Caco-2 (cell line): ENCODE measurements at regions not wholly inside any gene's neighbourhood (a gene's known extent, or its start where the extent isn't known, plus 50 kb on each side); places are given as distances from the start of the nearest gene placed in this dataset.

Experiments
- BruUV-seq: library from RNA; stranded (reverse); fragments of 400-500 nt; replicated peaks from 2 replicates; lab custom pipeline; 2021; lab: Mats Ljungman, UMichigan
- CTCF ChIA-PET: fragments of 300-600 bp; sonication (Branson Sonifier 250); formaldehyde crosslinking; loops from one replicate; lab custom pipeline; 2022; ENCODE audit warnings: antibody characterized with exemption; lab: Charles Lee
- POLR2A ChIA-PET: fragments of 300-600 bp; sonication (Branson Sonifier 250); formaldehyde crosslinking; loops from one replicate; lab custom pipeline; 2022; ENCODE audit warnings: antibody characterized with exemption; lab: Charles Lee
- DNase-seq, 2 experiments: peaks; one replicate each; pipeline versions ENCODE4 v3.0.0 to v3.0.0-alpha.2; 2020 to 2022
- H3K27me3 ChIP-seq: replicated peaks from 2 replicates; pipeline ENCODE4 v1.6.0; 2011; ENCODE audit warnings: low read length; ENCODE audit not compliant: control insufficient read depth, insufficient read depth
- H3K36me3 ChIP-seq: 2 replicates; pipeline ENCODE4 v1.5.1; 2011; ENCODE audit warnings: low read length; ENCODE audit not compliant: control insufficient read depth, insufficient read depth
- H3K4me1 ChIP-seq: fragments of 250-450 bp; sonication (Bioruptor Pico); 2 replicates; pipeline ENCODE4 v1.5.1; 2020; ENCODE audit warnings: mild to moderate bottlenecking
- H3K4me3 ChIP-seq: 2 replicates; pipeline ENCODE4 v1.5.1; 2011; ENCODE audit warnings: low read depth, mild to moderate bottlenecking, control low read depth, low read length
- H3K9me3 ChIP-seq: fragments of 250-450 bp; sonication (Bioruptor Pico); 2 replicates; pipeline ENCODE4 v1.5.1; 2020; ENCODE audit warnings: mild to moderate bottlenecking, moderate library complexity
- H3K27ac Mint-ChIP-seq: one replicate; pipeline ENCODE4 v1.8.0; 2022; ENCODE audit warnings: mixed read lengths; ENCODE audit not compliant: unreplicated experiment
- H3K27me3 Mint-ChIP-seq: one replicate; pipeline ENCODE4 v1.8.0; 2022; ENCODE audit warnings: mixed read lengths; ENCODE audit not compliant: insufficient read depth, unreplicated experiment
- H3K36me3 Mint-ChIP-seq: one replicate; pipeline ENCODE4 v1.8.0; 2022; ENCODE audit warnings: mild to moderate bottlenecking, mixed read lengths; ENCODE audit not compliant: insufficient read depth, unreplicated experiment
- H3K4me1 Mint-ChIP-seq: one replicate; pipeline ENCODE4 v1.8.0; 2022; ENCODE audit warnings: low read depth, mixed read lengths; ENCODE audit not compliant: unreplicated experiment
- H3K4me3 Mint-ChIP-seq: one replicate; pipeline ENCODE4 v1.8.0; 2022; ENCODE audit warnings: mild to moderate bottlenecking, moderate library complexity, mixed read lengths; ENCODE audit not compliant: unreplicated experiment
- H3K9me3 Mint-ChIP-seq: one replicate; pipeline ENCODE4 v1.8.0; 2022; ENCODE audit warnings: mixed read lengths; ENCODE audit not compliant: unreplicated experiment
- intact Hi-C: fragments of 100-400 bp; cut with micrococcal nuclease; formaldehyde crosslinking; loops from one replicate; pipeline ENCODE4 v1.10.0; 2022; ENCODE audit not compliant: unreplicated experiment
- TF ChIP-seq, protein P1 (sequence below), 2 experiments: fragments of 200-600 bp in 1 of 2; IDR thresholded peaks; 1 replicate in 1 of 2; 2 replicates in 1 of 2; pipeline versions ENCODE4 v1.5.1 to v1.8.0; 2011 to 2022; ENCODE audit warnings: antibody characterized with exemption in 1 of 2, control low read depth in 1 of 2, inconsistent platforms in 1 of 2, low read depth in 1 of 2, low read length in 1 of 2, mild to moderate bottlenecking in 1 of 2, moderate library complexity in 1 of 2; ENCODE audit not compliant: insufficient read depth in 1 of 2, severe bottlenecking in 1 of 2, unreplicated experiment in 1 of 2

DNA sequence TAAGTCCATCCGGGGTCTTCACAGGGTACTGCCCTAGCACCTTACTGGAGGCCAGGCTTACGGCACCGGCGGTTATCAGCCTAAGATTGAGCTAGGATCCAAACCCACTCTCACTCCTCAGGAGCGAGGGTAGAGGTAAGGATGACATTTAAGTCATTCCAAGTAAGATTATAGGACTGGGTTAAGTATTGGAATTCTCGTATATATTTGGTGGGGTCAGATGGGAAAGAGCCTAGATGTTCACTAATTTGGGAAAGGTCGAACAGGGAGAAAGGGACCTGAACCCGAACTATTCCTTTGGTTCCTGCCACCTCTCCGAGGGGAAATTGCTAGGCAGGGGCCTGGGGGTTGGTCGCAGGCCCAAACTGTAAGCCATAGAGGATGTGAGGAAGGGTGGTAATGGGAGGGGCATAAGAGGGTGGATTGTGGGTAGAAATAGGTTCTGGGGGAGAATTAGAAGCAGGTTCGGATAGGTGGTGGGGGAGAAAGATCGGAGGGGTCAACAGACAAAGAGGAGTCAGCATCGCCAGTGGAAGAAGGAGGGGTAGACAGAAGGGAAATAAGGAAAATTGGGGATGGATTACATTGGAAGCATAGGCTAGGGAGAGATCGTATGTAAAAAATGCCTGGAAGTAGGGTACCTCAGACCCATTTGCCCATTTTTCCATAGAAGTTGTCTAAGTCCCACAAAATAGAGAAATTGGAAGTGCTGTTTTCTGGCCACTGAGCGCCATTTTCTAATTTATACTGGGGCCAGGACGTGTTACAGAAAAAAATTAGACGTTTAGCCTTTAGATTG lies 747.1 kb upstream of the ADGRB3 start:
- Mint-ChIP-seq H3K4me3 (no peak overlapping the region), H3K9me3 (peaks cover 14% of the 10 kb centered on the region), H3K36me3 (no peaks in the 10 kb centered on the region), H3K4me1 (no peaks in the 10 kb centered on the region), H3K27ac (no peak overlapping the region), H3K27me3 (no peaks in the 10 kb centered on the region)
- POLR2A ChIA-PET: no interaction called here
- DNase-seq: no peak
- Histone ChIP-seq H3K4me1 (no peaks in the 10 kb centered on the region), H3K9me3 (no peaks in the 10 kb centered on the region), H3K36me3 (no peaks in the 10 kb centered on the region), H3K27me3 (no peaks in the 10 kb centered on the region), H3K4me3 (no peak overlapping the region)
- TF ChIP-seq, protein P1, sequence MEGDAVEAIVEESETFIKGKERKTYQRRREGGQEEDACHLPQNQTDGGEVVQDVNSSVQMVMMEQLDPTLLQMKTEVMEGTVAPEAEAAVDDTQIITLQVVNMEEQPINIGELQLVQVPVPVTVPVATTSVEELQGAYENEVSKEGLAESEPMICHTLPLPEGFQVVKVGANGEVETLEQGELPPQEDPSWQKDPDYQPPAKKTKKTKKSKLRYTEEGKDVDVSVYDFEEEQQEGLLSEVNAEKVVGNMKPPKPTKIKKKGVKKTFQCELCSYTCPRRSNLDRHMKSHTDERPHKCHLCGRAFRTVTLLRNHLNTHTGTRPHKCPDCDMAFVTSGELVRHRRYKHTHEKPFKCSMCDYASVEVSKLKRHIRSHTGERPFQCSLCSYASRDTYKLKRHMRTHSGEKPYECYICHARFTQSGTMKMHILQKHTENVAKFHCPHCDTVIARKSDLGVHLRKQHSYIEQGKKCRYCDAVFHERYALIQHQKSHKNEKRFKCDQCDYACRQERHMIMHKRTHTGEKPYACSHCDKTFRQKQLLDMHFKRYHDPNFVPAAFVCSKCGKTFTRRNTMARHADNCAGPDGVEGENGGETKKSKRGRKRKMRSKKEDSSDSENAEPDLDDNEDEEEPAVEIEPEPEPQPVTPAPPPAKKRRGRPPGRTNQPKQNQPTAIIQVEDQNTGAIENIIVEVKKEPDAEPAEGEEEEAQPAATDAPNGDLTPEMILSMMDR (IDR thresholded peaks at IDR 0.05; ENCODE audit: insufficient read depth in 1 of 2, low read depth in 1 of 2, low read length in 1 of 2, severe bottlenecking in 1 of 2, unreplicated experiment in 1 of 2): no peak
- intact Hi-C loops: no loop called here
- no TSS peak for BruUV-seq
- CTCF ChIA-PET: no interaction called here

- H3K4me1 Mint-ChIP-seq: no peaks in the 10 kb centered on the region
- H3K36me3 Mint-ChIP-seq: no peaks in the 10 kb centered on the region
- H3K4me3 Mint-ChIP-seq: no peak overlapping the region
- peaks cover 14% of the 10 kb centered on the region for H3K9me3 Mint-ChIP-seq
- no peak overlapping the region for H3K27ac Mint-ChIP-seq
- BruUV-seq: no TSS peak
- no peaks in the 10 kb centered on the region for H3K27me3 Mint-ChIP-seq
- no peaks in the 10 kb centered on the region for H3K27me3 ChIP-seq
- TF ChIP-seq, protein P1 (IDR thresholded peaks at IDR 0.05; ENCODE audit: insufficient read depth in 1 of 2, low read depth in 1 of 2, low read length in 1 of 2, severe bottlenecking in 1 of 2, unreplicated experiment in 1 of 2): no peak
- CTCF ChIA-PET: no interaction called here
- H3K36me3 ChIP-seq: no peaks in the 10 kb centered on the region
- no peaks in the 10 kb centered on the region for H3K9me3 ChIP-seq
- no peak for DNase-seq
- POLR2A ChIA-PET: no interaction called here
- intact Hi-C loops: no loop called here
- no peaks in the 10 kb centered on the region for H3K4me1 ChIP-seq
- no peak overlapping the region for H3K4me3 ChIP-seq
Observed at GRCh38 chr6:67887419-67887746, 747.7 kb upstream of the ADGRB3 start.

- Histone ChIP-seq H3K4me3 (no peak overlapping the region), H3K4me1 (no peaks in the 10 kb centered on the region), H3K9me3 (no peaks in the 10 kb centered on the region), H3K27me3 (no peaks in the 10 kb centered on the region), H3K36me3 (no peaks in the 10 kb centered on the region)
- no peak for DNase-seq
- no peaks in the 10 kb centered on the region for H3K36me3 Mint-ChIP-seq
- POLR2A ChIA-PET: no interaction called here
- no TSS peak for BruUV-seq
- H3K4me1 Mint-ChIP-seq: no peaks in the 10 kb centered on the region
- CTCF ChIA-PET: no interaction called here
- TF ChIP-seq, protein P1 (IDR thresholded peaks at IDR 0.05; ENCODE audit: insufficient read depth in 1 of 2, low read depth in 1 of 2, low read length in 1 of 2, severe bottlenecking in 1 of 2, unreplicated experiment in 1 of 2): no peak
- intact Hi-C loops: no loop called here
- H3K4me3 Mint-ChIP-seq: no peak overlapping the region
- peaks cover 14% of the 10 kb centered on the region for H3K9me3 Mint-ChIP-seq
- H3K27me3 Mint-ChIP-seq: no peaks in the 10 kb centered on the region
- no peak overlapping the region for H3K27ac Mint-ChIP-seq
Observed at GRCh38 chr6:67886840-67887292, 748.2 kb upstream of the ADGRB3 start.
